ENCODE measurements at regions not wholly inside any gene's neighbourhood (a gene's known extent, or its start where the extent isn't known, plus 50 kb on each side); places are given as distances from the start of the nearest gene placed in this dataset.

- no peak for TF ChIP-seq YY1 (IDR thresholded peaks at IDR 0.05; ENCODE audit: insufficient read depth, insufficient read length)
- no peak for TF ChIP-seq ZNF274 (IDR thresholded peaks at IDR 0.05; ENCODE audit: low read depth, low read length)
- no peak for TF ChIP-seq SUZ12 (IDR thresholded peaks at IDR 0.05; ENCODE audit: extremely low read depth, insufficient read depth, insufficient read length)
- no peak for DNase-seq (ENCODE audit: low read depth, low spot score)
- no peaks in the 10 kb centered on the region for H3K27me3 ChIP-seq (ENCODE audit: insufficient read depth, insufficient read length)
- no peak overlapping the region for H3K9ac ChIP-seq (ENCODE audit: insufficient read length, low read depth)
- H3K9me3 ChIP-seq (ENCODE audit: insufficient read depth, low read length), result no peaks in the 10 kb centered on the region
- H3K36me3 ChIP-seq (ENCODE audit: insufficient read depth, insufficient read length, low read length), result no peaks in the 10 kb centered on the region
- peaks cover 8% of the 10 kb centered on the region for H3K4me1 ChIP-seq (ENCODE audit: insufficient read depth, insufficient read length)
- H3K4me3 ChIP-seq (ENCODE audit: insufficient read length, low read depth), result no peak overlapping the region
Observed at GRCh38 chr2:16314691-16315457, 350.8 kb downstream of the CYRIA start.

GRCh38 chr2:16314001-16314400, 351.6 kb downstream of the CYRIA start:
- Histone ChIP-seq H3K27me3 (ENCODE audit: insufficient read depth, insufficient read length) (no peaks in the 10 kb centered on the region), H3K36me3 (ENCODE audit: insufficient read depth, insufficient read length, low read length) (no peaks in the 10 kb centered on the region), H3K4me3 (ENCODE audit: insufficient read length, low read depth) (no peak overlapping the region), H3K9me3 (ENCODE audit: insufficient read depth, low read length) (no peaks in the 10 kb centered on the region), H3K9ac (ENCODE audit: insufficient read length, low read depth) (no peak overlapping the region), H3K4me1 (ENCODE audit: insufficient read depth, insufficient read length) (peaks cover 6% of the 10 kb centered on the region)
- TF ChIP-seq SUZ12 (IDR thresholded peaks at IDR 0.05; ENCODE audit: extremely low read depth, insufficient read depth, insufficient read length) (no peak), YY1 (IDR thresholded peaks at IDR 0.05; ENCODE audit: insufficient read depth, insufficient read length) (no peak), ZNF274 (IDR thresholded peaks at IDR 0.05; ENCODE audit: low read depth, low read length) (no peak)
- no peak for DNase-seq (ENCODE audit: low read depth, low spot score)

GRCh38 chr2:16313235-16313975, 352.2 kb downstream of the CYRIA start:
- Histone ChIP-seq H3K36me3 (ENCODE audit: insufficient read depth, insufficient read length, low read length) (no peaks in the 10 kb centered on the region), H3K27me3 (ENCODE audit: insufficient read depth, insufficient read length) (no peaks in the 10 kb centered on the region), H3K4me1 (ENCODE audit: insufficient read depth, insufficient read length) (peaks cover 3% of the 10 kb centered on the region), H3K9me3 (ENCODE audit: insufficient read depth, low read length) (no peaks in the 10 kb centered on the region), H3K4me3 (ENCODE audit: insufficient read length, low read depth) (no peak overlapping the region), H3K9ac (ENCODE audit: insufficient read length, low read depth) (no peak overlapping the region)
- TF ChIP-seq YY1 (IDR thresholded peaks at IDR 0.05; ENCODE audit: insufficient read depth, insufficient read length) (no peak), SUZ12 (IDR thresholded peaks at IDR 0.05; ENCODE audit: extremely low read depth, insufficient read depth, insufficient read length) (no peak), ZNF274 (IDR thresholded peaks at IDR 0.05; ENCODE audit: low read depth, low read length) (no peak)
- no peak for DNase-seq (ENCODE audit: low read depth, low spot score)

- no peaks in the 10 kb centered on the region for H3K4me1 ChIP-seq (ENCODE audit: insufficient read depth, insufficient read length)
- no peak overlapping the region for H3K4me3 ChIP-seq (ENCODE audit: insufficient read length, low read depth)
- H3K36me3 ChIP-seq (ENCODE audit: insufficient read depth, insufficient read length, low read length), result no peaks in the 10 kb centered on the region
- DNase-seq (ENCODE audit: low read depth, low spot score), result no peak
- H3K9ac ChIP-seq (ENCODE audit: insufficient read length, low read depth), result no peak overlapping the region
- TF ChIP-seq ZNF274 (IDR thresholded peaks at IDR 0.05; ENCODE audit: low read depth, low read length) (no peak), YY1 (IDR thresholded peaks at IDR 0.05; ENCODE audit: insufficient read depth, insufficient read length) (no peak), SUZ12 (IDR thresholded peaks at IDR 0.05; ENCODE audit: extremely low read depth, insufficient read depth, insufficient read length) (no peak)
- H3K9me3 ChIP-seq (ENCODE audit: insufficient read depth, low read length), result no peaks in the 10 kb centered on the region
- H3K27me3 ChIP-seq (ENCODE audit: insufficient read depth, insufficient read length), result no peaks in the 10 kb centered on the region
Observed at GRCh38 chr2:16312771-16313170, 352.9 kb downstream of the CYRIA start.

- DNase-seq (ENCODE audit: low read depth, low spot score), result no peak
Observed at GRCh38 chr2:16311521-16312440, 353.9 kb downstream of the CYRIA start.

GRCh38 chr2:16308816-16309215, 356.8 kb downstream of the CYRIA start:
- Histone ChIP-seq H3K4me1 (ENCODE audit: insufficient read depth, insufficient read length) (no peaks in the 10 kb centered on the region), H3K4me3 (ENCODE audit: insufficient read length, low read depth) (no peak overlapping the region), H3K27me3 (ENCODE audit: insufficient read depth, insufficient read length) (no peaks in the 10 kb centered on the region), H3K36me3 (ENCODE audit: insufficient read depth, insufficient read length, low read length) (no peaks in the 10 kb centered on the region), H3K9ac (ENCODE audit: insufficient read length, low read depth) (no peak overlapping the region), H3K9me3 (ENCODE audit: insufficient read depth, low read length) (no peaks in the 10 kb centered on the region)
- DNase-seq (ENCODE audit: low read depth, low spot score), result no peak
- TF ChIP-seq ZNF274 (IDR thresholded peaks at IDR 0.05; ENCODE audit: low read depth, low read length) (no peak), SUZ12 (IDR thresholded peaks at IDR 0.05; ENCODE audit: extremely low read depth, insufficient read depth, insufficient read length) (no peak), YY1 (IDR thresholded peaks at IDR 0.05; ENCODE audit: insufficient read depth, insufficient read length) (no peak)

More at GRCh38 chr2:16311521-16312440, 353.9 kb downstream of the CYRIA start:
- Histone ChIP-seq H3K4me1 (ENCODE audit: insufficient read depth, insufficient read length) (no peaks in the 10 kb centered on the region), H3K4me3 (ENCODE audit: insufficient read length, low read depth) (no peak overlapping the region), H3K36me3 (ENCODE audit: insufficient read depth, insufficient read length, low read length) (no peaks in the 10 kb centered on the region), H3K9me3 (ENCODE audit: insufficient read depth, low read length) (no peaks in the 10 kb centered on the region), H3K27me3 (ENCODE audit: insufficient read depth, insufficient read length) (no peaks in the 10 kb centered on the region), H3K9ac (ENCODE audit: insufficient read length, low read depth) (no peak overlapping the region)
- TF ChIP-seq YY1 (IDR thresholded peaks at IDR 0.05; ENCODE audit: insufficient read depth, insufficient read length), result no peak
- TF ChIP-seq SUZ12 (IDR thresholded peaks at IDR 0.05; ENCODE audit: extremely low read depth, insufficient read depth, insufficient read length), result no peak
- no peak for TF ChIP-seq ZNF274 (IDR thresholded peaks at IDR 0.05; ENCODE audit: low read depth, low read length)
